Ovary (tissue), 3 donors: ENCODE measurements at regions not wholly inside any gene's neighbourhood (a gene's known extent, or its start where the extent isn't known, plus 50 kb on each side); places are given as distances from the start of the nearest gene placed in this dataset.

Experiments
- EP300 ChIP-seq: sonication (generic); formaldehyde crosslinking; IDR thresholded peaks from one replicate; pipeline ENCODE4 v1.6.1; 2017; ENCODE audit warnings: antibody characterized with exemption
- TF ChIP-seq, protein P1 (sequence below), 3 donors: fragments of 450-650 bp in 2 of 3; fragments of 200-600 bp in 1 of 3; IDR thresholded peaks; one replicate each; pipeline versions ENCODE4 v1.5.1 to v1.8.0; 2016 to 2022; ENCODE audit warnings: antibody characterized with exemption in 3 of 3, mild to moderate bottlenecking in 1 of 3
- donor health status: DM: no; HTN: no; CAD: no.

DNA sequence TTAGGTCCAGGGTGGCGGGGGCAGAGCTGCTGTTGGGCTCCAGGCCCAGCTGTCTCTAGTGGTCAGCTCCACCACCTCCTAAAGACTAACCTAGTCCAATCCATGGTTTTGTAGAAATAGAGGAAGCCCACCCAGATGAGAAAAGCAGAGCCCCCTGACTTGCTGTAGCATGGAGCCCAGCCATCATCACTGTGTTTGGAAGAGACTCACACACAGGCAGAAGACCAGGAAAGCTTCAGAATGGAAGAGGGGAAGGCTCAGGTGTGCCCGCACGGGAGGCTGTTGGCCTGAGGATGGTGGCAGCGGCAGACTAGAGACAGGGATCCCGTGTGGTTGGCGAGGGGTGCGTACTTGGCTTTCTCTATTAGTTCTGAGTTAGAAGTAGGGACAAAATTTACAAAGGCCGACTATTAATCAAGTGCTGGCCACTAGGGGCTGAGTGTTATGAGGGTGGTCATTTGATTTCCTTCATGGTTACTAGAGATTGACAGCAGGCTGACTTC lies 193.2 kb upstream of the SOX1 start:
- TF ChIP-seq, protein P1, sequence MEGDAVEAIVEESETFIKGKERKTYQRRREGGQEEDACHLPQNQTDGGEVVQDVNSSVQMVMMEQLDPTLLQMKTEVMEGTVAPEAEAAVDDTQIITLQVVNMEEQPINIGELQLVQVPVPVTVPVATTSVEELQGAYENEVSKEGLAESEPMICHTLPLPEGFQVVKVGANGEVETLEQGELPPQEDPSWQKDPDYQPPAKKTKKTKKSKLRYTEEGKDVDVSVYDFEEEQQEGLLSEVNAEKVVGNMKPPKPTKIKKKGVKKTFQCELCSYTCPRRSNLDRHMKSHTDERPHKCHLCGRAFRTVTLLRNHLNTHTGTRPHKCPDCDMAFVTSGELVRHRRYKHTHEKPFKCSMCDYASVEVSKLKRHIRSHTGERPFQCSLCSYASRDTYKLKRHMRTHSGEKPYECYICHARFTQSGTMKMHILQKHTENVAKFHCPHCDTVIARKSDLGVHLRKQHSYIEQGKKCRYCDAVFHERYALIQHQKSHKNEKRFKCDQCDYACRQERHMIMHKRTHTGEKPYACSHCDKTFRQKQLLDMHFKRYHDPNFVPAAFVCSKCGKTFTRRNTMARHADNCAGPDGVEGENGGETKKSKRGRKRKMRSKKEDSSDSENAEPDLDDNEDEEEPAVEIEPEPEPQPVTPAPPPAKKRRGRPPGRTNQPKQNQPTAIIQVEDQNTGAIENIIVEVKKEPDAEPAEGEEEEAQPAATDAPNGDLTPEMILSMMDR (IDR thresholded peaks at IDR 0.05) = no peak
- TF ChIP-seq EP300 = no peak
